Liver (tissue), 8 donors: ENCODE measurements at regions not wholly inside any gene's neighbourhood (a gene's known extent, or its start where the extent isn't known, plus 50 kb on each side); places are given as distances from the start of the nearest gene placed in this dataset.
A peak's percentile ranks its signal among the peaks of the same experiment; 100 is the strongest.

Source experiments
- DNase-seq: peaks from one replicate; pipeline ENCODE4 v3.0.0-alpha.2; 2017; ENCODE audit warnings: low spot score
- H3K27ac ChIP-seq, 2 donors: one replicate each; pipeline ENCODE4 v1.7.0; 2013; ENCODE audit warnings: inconsistent platforms in 2 of 2, low read length in 2 of 2, control low read depth in 1 of 2, low read depth in 1 of 2, mild to moderate bottlenecking in 1 of 2
- H3K27me3 ChIP-seq, 4 donors: one replicate each; pipeline versions ENCODE4 v1.6.1 to v1.7.0; 2013; ENCODE audit warnings: low read length in 3 of 4, inconsistent platforms in 1 of 4, mild to moderate bottlenecking in 1 of 4, moderate library complexity in 1 of 4; ENCODE audit not compliant: control insufficient read depth in 4 of 4, insufficient read depth in 4 of 4
- H3K36me3 ChIP-seq, 4 donors: one replicate each; pipeline versions ENCODE4 v1.6.1 to v1.7.0; 2013; ENCODE audit warnings: low read length in 3 of 4, mild to moderate bottlenecking in 3 of 4, low read depth in 1 of 4, moderate library complexity in 1 of 4; ENCODE audit not compliant: control insufficient read depth in 4 of 4, insufficient read depth in 3 of 4
- H3K4me1 ChIP-seq, 4 donors: one replicate each; pipeline versions ENCODE4 v1.6.1 to v1.7.0; 2013; ENCODE audit warnings: low read length in 3 of 4, mild to moderate bottlenecking in 3 of 4, moderate library complexity in 1 of 4; ENCODE audit not compliant: control insufficient read depth in 4 of 4, insufficient read depth in 4 of 4
- H3K4me3 ChIP-seq, 3 donors: one replicate each; pipeline versions ENCODE4 v1.6.1 to v1.7.0; 2013; ENCODE audit warnings: low read length in 3 of 3, control low read depth in 1 of 3, low read depth in 1 of 3, mild to moderate bottlenecking in 1 of 3
- H3K9ac ChIP-seq, 2 donors: one replicate each; pipeline ENCODE4 v1.7.0; 2013; ENCODE audit warnings: low read length in 2 of 2, mild to moderate bottlenecking in 2 of 2, moderate library complexity in 2 of 2, control low read depth in 1 of 2, low read depth in 1 of 2
- H3K9me3 ChIP-seq, 4 donors: one replicate each; pipeline versions ENCODE4 v1.6.1 to v1.7.0; 2013; ENCODE audit warnings: low read length in 3 of 4; ENCODE audit not compliant: control insufficient read depth in 4 of 4
- ATF3 ChIP-seq: IDR thresholded peaks from 2 replicates; pipeline ENCODE4 v1.6.1; 2016; ENCODE audit warnings: antibody characterized with exemption
- CTCF ChIP-seq: fragments of 150-350 bp; IDR thresholded peaks from 2 replicates; pipeline ENCODE4 v1.5.1; 2017; ENCODE audit warnings: improper control_type of control experiment, low read depth, low read length; ENCODE audit not compliant: missing input control
- EGR1 ChIP-seq, 2 donors: IDR thresholded peaks; 2 replicates each; pipeline ENCODE4 v1.6.1; 2016 to 2018; ENCODE audit warnings: antibody characterized with exemption in 2 of 2, low read depth in 2 of 2
- FOXA1 ChIP-seq: IDR thresholded peaks from 2 replicates; pipeline ENCODE4 v1.6.1; 2016; ENCODE audit warnings: antibody characterized with exemption
- FOXA2 ChIP-seq: IDR thresholded peaks from 2 replicates; pipeline ENCODE4 v1.6.1; 2016; ENCODE audit warnings: antibody characterized with exemption
- GABPA ChIP-seq, 2 donors: IDR thresholded peaks in 1 of 2; conservative IDR thresholded peaks in 1 of 2; 2 replicates each; pipeline ENCODE4 v1.6.1; 2016; ENCODE audit warnings: antibody characterized with exemption in 2 of 2, mild to moderate bottlenecking in 1 of 2, moderate library complexity in 1 of 2
- HNF4A ChIP-seq, 2 donors: conservative IDR thresholded peaks; 2 replicates each; pipeline ENCODE4 v1.6.1; 2016; ENCODE audit warnings: antibody characterized with exemption in 2 of 2, mild to moderate bottlenecking in 2 of 2
- HNF4G ChIP-seq: IDR thresholded peaks from 2 replicates; pipeline ENCODE4 v1.6.1; 2016; ENCODE audit warnings: antibody characterized with exemption
- JUND ChIP-seq, 2 donors: IDR thresholded peaks; 2 replicates each; pipeline ENCODE4 v1.6.1; 2016; ENCODE audit warnings: antibody characterized with exemption in 2 of 2
- MAX ChIP-seq: IDR thresholded peaks from 2 replicates; pipeline ENCODE4 v1.6.1; 2016; ENCODE audit warnings: antibody characterized with exemption
- NR2F2 ChIP-seq: IDR thresholded peaks from 2 replicates; pipeline ENCODE4 v1.6.1; 2016; ENCODE audit warnings: antibody characterized with exemption
- RAD21 ChIP-seq, 2 donors: IDR thresholded peaks; 2 replicates each; pipeline ENCODE4 v1.6.1; 2016; ENCODE audit warnings: antibody characterized with exemption in 2 of 2, mild to moderate bottlenecking in 2 of 2
- REST ChIP-seq: IDR thresholded peaks from 2 replicates; pipeline ENCODE4 v1.6.1; 2016; ENCODE audit warnings: antibody characterized with exemption, mild to moderate bottlenecking
- RXRA ChIP-seq, 2 donors: IDR thresholded peaks; 2 replicates each; pipeline ENCODE4 v1.6.1; 2017 to 2018; ENCODE audit warnings: antibody characterized with exemption in 2 of 2, mild to moderate bottlenecking in 1 of 2
- SP1 ChIP-seq: IDR thresholded peaks from 2 replicates; pipeline ENCODE4 v1.6.1; 2018; ENCODE audit warnings: antibody characterized with exemption, mild to moderate bottlenecking
- TAF1 ChIP-seq: conservative IDR thresholded peaks from 2 replicates; pipeline ENCODE4 v1.6.1; 2016; ENCODE audit warnings: antibody characterized with exemption, mild to moderate bottlenecking
- YY1 ChIP-seq: IDR thresholded peaks from 2 replicates; pipeline ENCODE4 v1.6.1; 2016; ENCODE audit warnings: antibody characterized with exemption, mild to moderate bottlenecking
- WGBS: extraction: QIAGEN DNeasy Blood & Tissue Kit; methylation state at CpG from one replicate; pipeline ENCODE4 v1.1.7; 2013; 5-methylcytosine and 5-hydroxymethylcytosine counted together
- donor health status: healthy.
- donor health status: healthy.
- donor health status: healthy.
- donor health status: healthy.
- donor health status: healthy.

- TF ChIP-seq REST (no peak), GABPA (IDR thresholded peaks at IDR 0.05 in 1 of 2, conservative IDR thresholded peaks at IDR 0.05 in 1 of 2) (no peak), FOXA1 (no peak), HNF4A (conservative IDR thresholded peaks at IDR 0.05) (no peak)
Observed at GRCh38 chr13:21837841-21838551, 167.1 kb downstream of the FGF9 start (continued).

GRCh38 chr13:21846605-21847004, 175.7 kb downstream of the FGF9 start:
- 65% methylated on average over 4 of the region's 4 CpGs for WGBS
- Histone ChIP-seq H3K9me3 (no peaks in the 10 kb centered on the region), H3K27me3 (peaks cover 0 to 2% (median 0%) of the 10 kb centered on the region in 4 donors), H3K27ac (no peak overlapping the region), H3K4me3 (no peak overlapping the region), H3K36me3 (no peaks in the 10 kb centered on the region), H3K4me1 (no peaks in the 10 kb centered on the region), H3K9ac (no peak overlapping the region)
- no peak for DNase-seq
- TF ChIP-seq FOXA1 (no peak), SP1 (no peak), ATF3 (no peak), MAX (no peak)

GRCh38 chr13:21849323-21849722, 178.4 kb downstream of the FGF9 start:
- H3K4me1 ChIP-seq: no peaks in the 10 kb centered on the region
- 33% methylated on average over 2 of the region's 2 CpGs for WGBS
- no peaks in the 10 kb centered on the region for H3K27me3 ChIP-seq
- TF ChIP-seq GABPA (IDR thresholded peaks at IDR 0.05 in 1 of 2, conservative IDR thresholded peaks at IDR 0.05 in 1 of 2) (no peak), REST (no peak), RAD21 (IDR thresholded peaks at IDR 0.05) (peak; percentile 62 to 70), RXRA (IDR thresholded peaks at IDR 0.05) (no peak), ATF3 (no peak), CTCF (peak; percentile 57), TAF1 (no peak), SP1 (no peak), NR2F2 (no peak), JUND (IDR thresholded peaks at IDR 0.05) (no peak), YY1 (no peak), EGR1 (IDR thresholded peaks at IDR 0.05; ENCODE audit: low read depth in 2 of 2) (no peak), HNF4A (conservative IDR thresholded peaks at IDR 0.05) (no peak), FOXA2 (no peak), HNF4G (no peak), MAX (peak; percentile 30)
- H3K36me3 ChIP-seq: no peaks in the 10 kb centered on the region
- H3K9me3 ChIP-seq: no peaks in the 10 kb centered on the region
- DNase-seq: no peak
- H3K27ac ChIP-seq: no peak overlapping the region
- no peak overlapping the region for H3K9ac ChIP-seq
- H3K4me3 ChIP-seq: no peak overlapping the region
